Adrenal gland (tissue), 5 donors: ENCODE measurements at regions not wholly inside any gene's neighbourhood (a gene's known extent, or its start where the extent isn't known, plus 50 kb on each side); places are given as distances from the start of the nearest gene placed in this dataset.

Source experiments
- CTCF ChIP-seq, 6 experiments: fragments of 450-650 bp in 4 of 6; fragments of 200-600 bp in 2 of 6; sonication (generic) in 1 of 6; IDR thresholded peaks; 1 replicate in 5 of 6; 2 replicates in 1 of 6; pipeline versions ENCODE4 v1.5.1 to v1.8.0; 2016 to 2021; ENCODE audit warnings: antibody characterized with exemption in 6 of 6, mild to moderate bottlenecking in 2 of 6, moderate library complexity in 1 of 6
- POLR2A ChIP-seq, 2 donors: fragments of 450-650 bp; IDR thresholded peaks; one replicate each; pipeline ENCODE4 v1.6.1; 2017; ENCODE audit warnings: antibody characterized with exemption in 2 of 2, mild to moderate bottlenecking in 2 of 2, moderate library complexity in 1 of 2
- donor health status: DM: no; HTN: no; CAD: no.

- TF ChIP-seq CTCF (IDR thresholded peaks at IDR 0.05) = no peak
- TF ChIP-seq POLR2A (IDR thresholded peaks at IDR 0.05) = no peak
Observed at GRCh38 chr18:78826631-78827030, 153.0 kb upstream of the SALL3 start.
